Fibroblast of the aortic adventitia (primary cell): ENCODE measurements at regions not wholly inside any gene's neighbourhood (a gene's known extent, or its start where the extent isn't known, plus 50 kb on each side); places are given as distances from the start of the nearest gene placed in this dataset.

ENCODE experiments used
- DNase-seq: peaks from one replicate; pipeline ENCODE4 v3.0.0-alpha.2; 2010; ENCODE audit warnings: low read depth
- H3K4me3 ChIP-seq: 2 replicates; pipeline ENCODE4 v1.5.1; 2011; ENCODE audit warnings: low read depth, mild to moderate bottlenecking, control low read depth, low read length, moderate library complexity
- TF ChIP-seq, protein P1 (sequence below): IDR thresholded peaks from 2 replicates; pipeline ENCODE4 v1.5.1; 2011; ENCODE audit warnings: mild to moderate bottlenecking, low read length, control low read depth, inconsistent platforms; ENCODE audit not compliant: insufficient read depth

DNA sequence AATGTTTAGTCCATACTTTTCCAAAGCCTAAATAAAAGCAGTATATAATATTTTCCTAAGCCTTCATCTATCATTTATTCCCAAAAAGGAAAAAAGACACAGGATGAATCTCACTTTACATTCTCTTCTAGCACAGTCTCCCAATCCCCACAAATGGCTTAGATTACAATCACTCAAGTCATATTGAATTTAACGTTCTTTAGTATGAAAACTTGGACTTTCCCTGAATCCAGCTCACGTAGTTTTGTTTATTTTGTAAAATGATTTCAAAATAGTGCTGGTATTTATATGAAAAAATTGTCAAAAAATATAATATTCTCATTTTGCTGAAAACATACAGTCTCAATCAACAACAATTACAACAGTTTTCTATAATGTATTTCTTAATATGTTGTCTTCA, 137.7 kb upstream of the CCDC150 start:
- TF ChIP-seq, protein P1, sequence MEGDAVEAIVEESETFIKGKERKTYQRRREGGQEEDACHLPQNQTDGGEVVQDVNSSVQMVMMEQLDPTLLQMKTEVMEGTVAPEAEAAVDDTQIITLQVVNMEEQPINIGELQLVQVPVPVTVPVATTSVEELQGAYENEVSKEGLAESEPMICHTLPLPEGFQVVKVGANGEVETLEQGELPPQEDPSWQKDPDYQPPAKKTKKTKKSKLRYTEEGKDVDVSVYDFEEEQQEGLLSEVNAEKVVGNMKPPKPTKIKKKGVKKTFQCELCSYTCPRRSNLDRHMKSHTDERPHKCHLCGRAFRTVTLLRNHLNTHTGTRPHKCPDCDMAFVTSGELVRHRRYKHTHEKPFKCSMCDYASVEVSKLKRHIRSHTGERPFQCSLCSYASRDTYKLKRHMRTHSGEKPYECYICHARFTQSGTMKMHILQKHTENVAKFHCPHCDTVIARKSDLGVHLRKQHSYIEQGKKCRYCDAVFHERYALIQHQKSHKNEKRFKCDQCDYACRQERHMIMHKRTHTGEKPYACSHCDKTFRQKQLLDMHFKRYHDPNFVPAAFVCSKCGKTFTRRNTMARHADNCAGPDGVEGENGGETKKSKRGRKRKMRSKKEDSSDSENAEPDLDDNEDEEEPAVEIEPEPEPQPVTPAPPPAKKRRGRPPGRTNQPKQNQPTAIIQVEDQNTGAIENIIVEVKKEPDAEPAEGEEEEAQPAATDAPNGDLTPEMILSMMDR, result no peak
- no peak overlapping the region for H3K4me3 ChIP-seq
- DNase-seq, result no peak

DNA sequence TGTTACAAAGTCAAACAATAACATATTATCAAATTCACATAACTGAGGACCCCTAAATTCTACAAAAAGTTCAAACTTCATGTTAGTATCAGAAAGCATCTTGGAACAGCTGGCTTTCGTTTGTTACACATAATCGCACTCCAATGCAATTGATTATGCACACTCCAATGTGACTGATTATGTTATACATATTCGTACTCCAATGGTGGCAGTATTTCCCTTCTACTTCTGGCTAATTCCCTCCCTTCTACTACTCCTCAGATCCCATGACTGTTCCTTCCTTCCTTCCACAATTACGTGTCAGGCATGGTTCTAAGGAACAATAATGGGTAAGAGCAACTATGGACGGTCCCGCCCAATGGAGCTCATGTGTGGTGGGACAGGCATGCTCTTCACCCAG, 137.1 kb upstream of the CCDC150 start:
- no peak for DNase-seq
- TF ChIP-seq, protein P1, result no peak
- H3K4me3 ChIP-seq, result no peak overlapping the region

DNA sequence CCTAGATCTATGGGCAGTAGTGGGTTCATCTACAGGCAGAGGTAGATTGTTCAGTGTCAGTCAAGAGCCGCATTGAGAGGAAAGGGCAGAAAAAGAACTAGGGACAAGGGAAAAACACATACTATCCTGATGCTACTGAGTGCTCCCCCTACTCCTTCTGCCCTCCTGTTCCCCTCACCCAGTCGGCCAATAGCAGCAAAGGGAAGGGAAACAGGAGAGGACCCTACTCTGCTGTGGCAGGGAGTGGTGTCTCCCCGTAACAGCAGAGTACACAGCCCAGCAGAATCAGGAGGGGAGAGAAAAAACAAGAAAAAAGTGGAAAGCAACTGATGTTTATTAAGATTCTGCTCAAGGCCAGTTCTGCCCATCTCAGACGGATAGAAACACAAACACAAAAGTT, 136.1 kb upstream of the CCDC150 start:
- TF ChIP-seq, protein P1, result no peak
- no peak overlapping the region for H3K4me3 ChIP-seq
- DNase-seq, result no peak

DNA sequence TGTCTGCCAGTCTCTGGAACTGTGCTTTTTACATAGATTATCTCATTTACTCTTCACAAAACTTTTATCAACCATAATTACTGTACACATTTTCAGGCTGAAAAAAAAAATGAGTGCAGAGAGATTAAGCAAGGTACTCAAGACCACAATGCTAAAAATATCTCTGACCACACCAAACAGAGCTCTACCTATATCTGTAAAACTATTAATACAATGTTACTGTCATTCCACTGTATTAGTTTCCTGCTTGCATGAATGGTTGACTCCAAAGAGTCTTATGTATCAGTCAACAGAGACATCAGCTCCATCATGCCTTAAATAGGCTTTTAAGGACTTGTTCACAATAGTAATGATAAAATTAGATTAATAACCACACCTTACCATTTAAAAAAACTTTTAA, 134.7 kb upstream of the CCDC150 start:
- no peak overlapping the region for H3K4me3 ChIP-seq
- DNase-seq, result no peak
- TF ChIP-seq, protein P1, result no peak

DNA sequence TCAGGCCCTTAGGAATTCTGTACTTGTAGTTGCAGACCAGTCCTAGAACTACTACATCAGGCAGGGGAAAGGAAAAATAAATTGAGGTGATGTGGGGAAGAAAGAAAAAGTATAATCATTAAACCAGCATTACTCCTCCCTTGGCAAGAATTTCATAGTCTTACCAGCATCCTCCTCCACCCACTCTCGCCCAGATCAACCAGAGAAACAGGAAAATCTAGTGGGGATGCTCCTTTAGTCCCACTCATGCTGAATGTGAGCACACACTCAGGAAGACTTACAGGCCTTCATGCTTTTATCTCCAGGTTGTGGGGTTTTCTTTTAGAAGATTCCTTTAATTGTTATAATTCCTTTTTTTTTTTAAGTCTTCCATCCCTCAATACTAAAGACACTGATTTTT, 129.3 kb upstream of the CCDC150 start:
- H3K4me3 ChIP-seq, result no peak overlapping the region
- TF ChIP-seq, protein P1, result no peak
- no peak for DNase-seq

DNA sequence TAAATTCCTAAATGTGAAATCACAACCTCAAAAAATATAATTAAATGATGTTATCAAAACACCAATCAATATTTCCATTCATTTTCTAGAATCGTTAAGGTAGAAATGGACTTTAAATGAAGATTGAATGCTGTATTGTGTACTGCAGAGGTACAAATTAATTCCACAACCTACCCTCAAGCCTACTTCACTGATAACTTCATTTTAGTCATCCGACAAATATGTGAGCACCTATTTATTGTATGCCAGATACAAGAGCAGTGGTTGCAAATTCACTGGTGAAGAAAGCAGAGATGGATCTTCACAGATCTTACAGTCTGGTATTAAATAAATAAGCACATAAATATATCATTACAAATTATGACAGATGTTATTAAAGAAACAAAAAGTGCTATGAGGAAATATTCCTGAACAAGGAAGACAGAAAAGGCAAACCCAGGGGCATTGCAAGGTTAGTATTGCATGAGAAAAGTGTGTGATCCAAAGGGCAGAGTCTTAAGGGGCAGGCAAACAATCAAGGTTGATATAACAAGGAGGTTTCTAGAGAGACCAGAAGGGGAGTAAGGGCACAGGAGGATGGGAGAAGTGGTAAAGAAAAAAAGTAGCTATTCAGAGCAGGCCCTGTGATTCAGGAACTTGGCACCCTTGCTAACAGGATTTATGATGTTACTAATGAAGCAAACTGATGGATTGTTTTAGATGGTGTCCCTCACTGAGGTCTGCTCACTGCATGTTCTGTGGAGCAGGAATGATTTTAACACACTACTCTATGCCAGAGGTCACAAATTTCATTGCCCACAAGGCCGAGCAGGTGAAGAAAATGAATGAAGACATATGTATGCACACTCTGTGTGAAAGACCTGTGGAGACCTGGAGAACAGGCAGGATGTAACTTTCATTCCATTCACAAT, 128.0 kb upstream of the CCDC150 start:
- H3K4me3 ChIP-seq, result no peak overlapping the region
- TF ChIP-seq, protein P1, result no peak
- DNase-seq, result no peak
